Fibroblast of upper back skin (primary cell): ENCODE measurements at regions not wholly inside any gene's neighbourhood (a gene's known extent, or its start where the extent isn't known, plus 50 kb on each side); places are given as distances from the start of the nearest gene placed in this dataset.
A peak's percentile ranks its signal among the peaks of the same experiment; 100 is the strongest.

Source experiments
- DNase-seq: peaks from one replicate; pipeline ENCODE4 v3.0.0-alpha.2; 2013

DNA sequence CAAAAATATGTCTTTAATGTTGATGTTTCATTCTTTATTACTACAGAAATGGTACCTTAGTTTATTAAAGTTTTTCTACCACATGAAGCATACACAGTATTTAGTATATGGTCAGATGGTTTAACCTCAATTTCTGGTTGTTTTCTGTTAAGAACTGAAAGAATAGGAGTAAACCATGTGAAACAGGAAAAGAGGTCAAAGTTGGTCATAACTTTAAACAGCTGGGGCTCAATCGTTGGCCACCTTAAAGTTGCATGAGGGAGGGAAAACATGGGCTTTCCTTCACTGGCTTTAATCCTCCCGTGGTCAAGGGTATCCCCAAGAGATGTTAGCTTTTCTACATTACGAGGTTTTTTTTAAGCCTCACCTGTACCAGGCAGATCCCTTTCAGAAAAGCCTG, 483.3 kb upstream of the ADAMTS5 start:
- DNase-seq = no peak

DNA sequence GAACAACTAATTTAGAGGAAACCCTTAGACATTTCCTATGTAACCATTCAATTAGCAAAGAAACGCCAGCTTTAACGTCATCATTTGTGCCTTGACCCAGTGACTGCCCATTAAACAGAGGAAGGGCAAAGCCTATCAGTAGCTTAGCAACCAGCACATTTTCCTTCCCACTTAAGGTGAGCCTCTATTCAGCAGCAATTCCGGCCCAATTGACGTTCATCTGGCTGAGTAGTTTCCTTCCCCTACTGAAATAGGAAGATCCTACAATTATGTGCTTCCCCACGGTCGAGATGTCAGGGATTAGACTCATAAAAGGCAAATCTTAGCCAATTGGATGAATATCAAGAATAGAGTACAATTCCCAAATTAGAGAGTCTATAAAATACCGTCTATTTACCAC, 482.1 kb upstream of the ADAMTS5 start:
- no peak for DNase-seq

DNA sequence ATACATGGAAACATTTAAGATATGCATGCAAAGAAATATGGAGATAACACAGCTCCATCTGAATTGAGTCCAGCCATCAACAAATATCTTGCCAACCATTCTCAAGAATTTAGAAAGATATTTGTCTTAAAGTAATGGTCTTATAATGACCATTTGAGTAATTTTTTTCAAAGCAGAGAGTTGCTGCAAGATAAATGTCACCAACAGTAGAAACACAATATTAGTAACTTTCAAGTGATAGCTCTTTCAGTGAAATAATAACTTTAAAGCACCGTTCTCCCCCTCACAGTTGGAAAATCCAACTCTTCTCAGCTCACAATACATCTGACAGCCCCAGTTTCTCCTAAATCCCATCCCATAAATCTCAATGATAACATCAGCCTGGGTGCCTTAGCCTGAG, 481.0 kb upstream of the ADAMTS5 start:
- no peak for DNase-seq

DNA sequence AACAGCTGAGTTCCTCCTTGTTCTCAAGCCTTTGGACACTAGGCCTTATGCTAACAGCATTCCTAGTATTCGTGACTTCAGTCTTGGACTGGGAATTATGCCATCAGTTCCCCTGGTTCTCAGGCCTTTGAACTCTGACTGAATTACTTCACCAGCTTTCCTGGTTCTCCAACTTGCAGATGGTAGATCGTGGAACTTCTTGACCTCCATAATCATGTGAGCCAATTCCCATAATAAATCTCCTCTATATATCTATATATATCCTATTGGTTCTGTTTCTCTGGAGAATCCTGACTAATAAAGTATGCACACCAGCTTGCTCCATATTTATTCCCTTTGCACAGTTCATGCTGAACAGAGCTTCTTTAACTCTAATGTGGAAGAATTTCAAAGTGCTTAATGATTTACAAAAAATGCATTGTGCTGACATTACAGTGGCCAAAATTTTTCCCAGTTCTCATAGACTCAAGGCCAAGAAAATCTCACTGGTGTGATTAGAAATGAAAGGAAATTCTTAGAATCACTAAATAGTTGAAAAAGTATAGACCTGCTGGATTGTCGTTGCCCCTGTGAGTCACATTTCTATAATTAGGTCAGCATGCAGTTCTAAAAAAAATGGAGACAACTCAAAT, 462.9 kb upstream of the ADAMTS5 start:
- peak; percentile 81 for DNase-seq

DNA sequence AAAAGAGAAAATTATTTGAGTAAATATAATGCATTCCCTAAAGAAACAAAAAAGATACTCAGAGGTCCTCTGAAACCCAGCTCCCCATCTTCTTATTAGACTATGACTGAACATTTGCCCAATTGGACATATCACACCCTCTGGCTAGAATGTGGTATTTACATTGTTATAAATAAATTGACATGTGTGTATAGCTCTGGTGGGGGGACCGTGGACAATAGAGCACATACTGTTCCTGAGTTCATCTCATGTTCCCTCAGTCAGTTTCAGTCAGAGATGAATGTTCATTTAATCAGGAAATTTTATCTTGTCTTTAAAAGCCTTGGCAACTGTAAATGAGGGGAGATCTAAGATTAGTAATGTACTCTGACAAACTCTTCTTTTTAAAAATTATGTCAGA, 459.3 kb upstream of the ADAMTS5 start:
- DNase-seq = no peak

DNA sequence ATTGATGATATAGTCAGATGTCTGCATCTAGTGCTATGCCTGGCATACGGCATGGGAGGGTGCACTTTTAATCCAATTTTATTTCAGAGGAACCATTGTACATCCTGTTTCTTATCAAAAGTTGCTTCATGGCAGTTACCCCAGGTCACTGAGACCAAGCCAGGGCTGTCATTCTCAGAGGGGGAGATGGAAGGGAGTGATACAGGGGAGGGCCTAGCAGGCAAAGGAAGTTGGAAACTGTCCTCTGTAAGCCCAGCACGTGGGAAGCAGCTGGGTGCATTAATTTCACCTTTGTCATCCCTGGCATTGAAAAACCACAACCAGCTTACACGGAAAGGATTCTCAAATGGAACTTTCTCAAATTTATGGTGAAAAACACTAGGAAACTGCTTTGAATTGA, 458.7 kb upstream of the ADAMTS5 start:
- peak; percentile 70 for DNase-seq

DNA sequence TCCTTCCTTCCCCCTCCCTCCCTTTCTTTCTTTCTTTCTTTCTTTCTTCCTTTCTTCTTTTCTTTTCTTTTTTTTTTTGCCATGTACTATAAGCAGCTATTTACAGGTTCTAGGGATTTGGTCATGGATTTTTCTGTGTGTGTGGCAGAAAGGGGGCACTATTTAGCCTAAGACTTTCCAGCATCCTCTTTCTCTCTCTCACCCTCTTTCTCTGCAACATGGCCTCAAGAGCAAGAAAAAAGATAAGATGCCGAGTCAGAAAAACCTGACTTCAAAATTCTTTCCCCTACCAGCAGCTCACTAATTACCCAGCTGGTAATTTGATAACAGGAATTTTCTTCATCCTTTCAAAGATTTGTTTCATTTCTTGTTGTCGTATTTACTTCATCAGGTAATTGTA, 458.3 kb upstream of the ADAMTS5 start:
- DNase-seq = no peak

DNA sequence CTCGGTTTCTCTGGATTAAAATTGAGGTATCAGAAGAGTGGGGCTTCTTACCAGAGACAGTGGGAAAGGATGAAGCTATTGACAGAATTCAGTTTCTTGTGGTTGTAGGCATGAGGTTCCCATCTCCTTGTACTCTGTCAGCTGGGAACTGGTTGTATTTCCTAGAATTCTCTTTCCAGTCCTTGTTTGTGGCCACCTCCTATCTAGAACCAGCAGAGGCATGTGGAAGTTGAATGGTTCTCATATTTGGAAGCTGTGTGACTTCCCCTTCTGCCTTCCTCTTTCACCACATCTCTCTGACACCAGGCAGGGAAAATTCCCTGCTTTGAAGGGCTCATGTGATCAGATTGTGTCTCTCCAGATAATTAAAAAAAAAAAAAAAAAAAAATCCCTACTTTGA, 457.7 kb upstream of the ADAMTS5 start:
- DNase-seq = no peak

DNA sequence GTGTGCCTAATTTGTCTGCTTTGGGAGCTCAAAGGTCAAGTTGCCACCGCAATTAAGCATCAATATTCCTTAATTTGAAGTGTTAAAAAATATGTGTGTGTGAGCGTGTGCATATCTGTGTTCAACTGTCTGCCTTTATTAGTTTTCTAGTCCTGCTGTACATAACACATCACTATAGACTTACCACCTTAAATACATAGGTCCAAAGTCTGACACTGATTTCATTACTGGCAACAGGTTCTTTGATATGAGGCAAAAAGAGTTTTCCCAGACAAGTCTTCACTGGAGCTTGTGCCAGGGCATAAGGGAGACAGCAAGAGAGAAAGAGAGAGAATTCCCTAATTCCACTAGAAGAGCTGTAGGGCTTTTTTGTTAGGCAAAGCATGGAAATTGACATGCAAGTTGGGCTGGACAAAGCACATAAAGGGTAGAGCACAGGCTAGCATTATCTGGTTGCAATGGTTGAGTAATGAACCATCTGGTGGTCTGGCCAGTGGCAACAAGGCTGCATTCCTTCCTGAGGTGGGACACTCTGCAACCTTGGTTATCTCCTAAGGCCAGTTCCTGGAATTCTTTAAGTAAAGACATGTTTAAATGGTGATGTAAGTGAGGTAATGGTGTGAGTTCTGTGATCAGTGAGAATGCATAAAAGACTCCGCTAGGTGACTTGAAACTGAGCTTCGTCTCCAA, 457.2 kb upstream of the ADAMTS5 start:
- DNase-seq = peak; percentile 72

DNA sequence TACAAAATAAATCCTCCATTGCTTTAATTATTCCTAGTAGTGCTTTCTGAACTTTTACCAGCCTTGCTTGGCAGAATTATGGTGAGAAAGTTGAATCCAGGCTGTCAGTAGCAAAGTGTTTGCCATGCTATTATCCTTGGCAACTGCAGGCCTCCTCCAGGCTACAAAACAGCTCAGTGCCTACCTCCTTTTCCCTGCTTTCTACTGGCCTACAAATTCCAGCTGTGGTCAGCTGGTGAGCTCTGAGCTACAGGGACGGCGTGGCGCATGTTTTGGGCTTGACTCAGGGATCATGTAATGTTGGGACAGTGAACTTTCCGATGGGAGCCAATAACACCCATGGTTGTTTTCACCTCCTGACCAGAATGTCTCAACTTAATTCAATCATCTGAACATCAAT, 456.1 kb upstream of the ADAMTS5 start:
- DNase-seq = peak; percentile 79

DNA sequence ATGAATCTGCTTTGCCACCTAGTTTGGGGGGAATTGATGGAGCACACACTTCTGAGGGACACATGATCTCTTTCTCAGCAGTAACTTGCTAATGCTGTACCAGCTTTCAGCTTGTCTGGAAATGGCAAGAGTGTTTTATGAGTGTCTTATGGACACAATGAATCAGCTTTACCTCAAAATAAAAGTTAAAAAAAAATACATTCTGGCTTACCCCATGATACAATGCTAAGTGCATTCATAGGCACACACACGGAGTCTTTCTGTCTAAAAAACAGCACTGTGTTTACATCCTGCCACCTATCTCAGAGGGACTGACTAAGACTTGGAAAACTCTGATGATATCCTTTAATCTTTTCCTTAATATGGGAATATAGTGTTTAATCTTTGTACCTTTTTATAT, 455.5 kb upstream of the ADAMTS5 start:
- peak; percentile 19 for DNase-seq

DNA sequence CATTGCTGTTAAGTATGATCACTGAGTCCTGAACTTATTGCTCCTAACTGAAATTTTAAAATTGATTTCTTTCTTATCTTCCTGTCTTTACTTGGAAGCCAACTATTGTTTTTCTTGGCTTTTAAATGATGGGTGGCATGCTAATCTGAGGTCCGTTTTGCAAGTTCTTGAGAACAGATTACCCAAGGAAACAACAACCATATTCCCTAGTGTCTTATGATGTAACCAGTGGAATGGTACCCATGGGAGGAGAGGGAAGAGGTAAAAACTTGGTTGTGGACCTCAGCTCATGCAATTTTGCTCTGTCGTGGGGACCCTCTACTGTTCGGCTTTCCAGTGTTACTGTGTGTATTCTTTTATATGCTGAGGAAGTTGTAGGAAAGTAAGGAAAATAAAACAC, 454.8 kb upstream of the ADAMTS5 start:
- DNase-seq = peak; percentile 23

DNA sequence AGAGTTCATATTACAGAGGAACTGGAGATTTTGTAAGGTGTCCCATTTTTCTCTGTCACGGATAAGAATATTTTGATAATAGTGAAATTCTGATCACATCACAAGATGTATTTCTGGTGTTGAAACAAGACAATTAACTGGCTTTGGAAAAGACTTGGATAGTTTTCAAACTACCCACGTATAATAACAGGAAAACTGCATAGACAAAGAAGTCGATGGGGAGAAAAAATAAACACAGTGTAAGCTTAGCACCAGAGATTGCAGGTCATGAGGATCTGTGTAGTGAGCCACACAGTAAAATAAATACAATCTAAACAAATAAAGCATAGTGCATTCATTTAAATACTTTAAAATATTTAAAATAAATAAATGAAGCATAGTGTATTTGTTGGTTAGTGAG, 452.3 kb upstream of the ADAMTS5 start:
- no peak for DNase-seq

DNA sequence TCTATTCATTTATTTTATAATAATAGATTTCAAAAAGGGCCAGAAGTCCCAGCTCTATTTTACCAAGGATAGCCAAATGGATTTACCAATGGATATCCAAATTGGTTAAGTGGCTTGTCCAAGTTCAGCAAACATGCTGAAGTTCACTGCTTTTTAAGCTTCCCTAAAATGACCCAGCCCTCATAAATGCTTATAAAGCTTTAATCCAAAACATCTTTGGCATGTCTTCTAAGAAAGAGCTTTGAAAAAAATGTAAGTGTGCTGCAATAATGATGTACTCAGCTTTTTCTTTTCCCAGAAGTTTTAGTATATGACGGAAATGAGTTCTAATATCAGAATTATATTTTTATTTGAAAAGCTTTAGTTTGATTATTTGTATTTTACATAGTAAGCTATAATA, 451.5 kb upstream of the ADAMTS5 start:
- no peak for DNase-seq

DNA sequence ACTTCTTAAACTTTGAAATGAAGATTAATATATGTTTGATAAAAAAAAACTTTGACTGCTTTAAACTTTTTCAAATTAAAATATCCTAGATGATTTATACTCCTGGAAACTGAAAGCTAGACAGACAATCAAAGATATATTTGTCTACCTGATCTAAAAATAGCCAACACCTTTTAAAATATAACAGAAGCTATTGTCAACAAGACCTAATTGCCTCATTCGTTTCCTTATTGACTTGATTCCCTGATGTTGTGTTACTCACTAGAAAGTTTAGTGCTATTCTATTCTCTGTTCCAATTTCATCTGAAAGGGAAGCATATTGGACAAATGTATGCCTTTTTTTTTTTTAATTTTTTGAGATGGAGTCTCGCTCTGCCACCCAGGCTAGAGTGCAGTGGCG, 445.6 kb upstream of the ADAMTS5 start:
- no peak for DNase-seq

DNA sequence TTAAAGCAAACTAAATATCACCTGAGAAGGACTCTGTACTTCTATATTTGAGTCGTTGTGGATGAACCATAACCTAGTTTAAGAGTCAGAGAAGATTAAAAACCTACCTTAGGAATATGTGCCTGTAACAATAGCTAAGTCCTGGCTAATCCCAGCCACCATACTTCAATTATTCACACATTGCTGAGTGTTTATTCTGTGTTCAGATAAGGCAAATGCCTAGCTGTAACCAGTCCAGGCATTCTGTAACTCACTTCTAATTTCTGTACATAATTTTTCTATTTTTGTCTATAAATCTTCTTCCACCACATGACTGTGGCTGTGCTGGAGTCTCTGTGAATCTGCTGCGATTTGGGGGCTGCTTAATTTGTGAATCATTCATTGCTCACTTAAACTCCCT, 441.9 kb upstream of the ADAMTS5 start:
- DNase-seq = no peak

DNA sequence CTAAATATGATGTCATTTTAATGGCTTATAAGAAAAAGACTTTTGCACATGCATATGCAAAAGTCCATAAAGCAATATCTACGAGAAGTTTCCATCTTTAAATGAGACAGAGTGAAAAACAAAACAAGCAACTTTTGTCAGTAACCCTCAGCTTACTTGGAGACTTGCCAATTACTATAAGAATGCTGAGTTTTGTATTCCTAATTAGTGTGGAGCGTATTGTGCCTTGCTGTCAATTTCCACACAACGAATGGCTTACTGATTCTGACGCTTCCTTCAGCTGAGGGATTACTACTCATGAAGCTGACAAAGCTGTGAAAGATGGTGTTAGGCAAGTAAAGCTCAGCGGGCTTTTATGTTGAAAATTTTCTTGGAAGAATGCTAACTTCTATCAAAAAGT, 440.4 kb upstream of the ADAMTS5 start:
- DNase-seq = no peak

DNA sequence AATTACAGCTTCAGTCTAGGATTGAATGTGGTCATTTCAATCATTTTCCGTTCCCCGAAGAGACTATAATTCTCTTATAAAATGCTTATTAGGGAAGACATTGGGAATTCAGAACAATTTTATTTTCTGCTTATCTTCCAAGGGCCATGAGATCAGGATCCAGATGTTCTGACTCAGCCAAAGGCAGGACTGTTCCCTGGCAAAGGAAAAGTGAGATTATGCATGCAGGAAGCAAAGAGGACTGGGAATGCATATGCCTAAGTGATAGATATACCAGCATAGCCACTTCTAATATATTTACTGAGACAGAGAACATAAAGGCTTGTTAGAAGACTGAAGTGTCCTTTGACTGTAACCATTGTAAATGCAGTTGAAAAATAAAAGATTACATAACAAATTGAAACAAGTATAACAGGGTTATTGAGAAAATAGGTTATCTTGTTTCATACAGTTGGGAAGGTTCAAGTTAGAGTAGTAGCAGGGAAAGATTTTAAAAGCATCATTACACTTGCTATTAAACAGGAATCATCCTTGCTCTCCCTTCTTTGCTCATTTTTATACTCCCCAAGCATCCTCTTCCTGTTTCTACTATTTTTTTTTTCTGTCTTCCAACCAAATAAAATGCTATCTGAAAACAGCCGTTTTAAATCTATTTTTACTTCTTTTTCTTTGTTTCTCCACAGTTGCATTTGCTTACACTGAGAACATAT, 439.6 kb upstream of the ADAMTS5 start:
- DNase-seq = peak; percentile 59

DNA sequence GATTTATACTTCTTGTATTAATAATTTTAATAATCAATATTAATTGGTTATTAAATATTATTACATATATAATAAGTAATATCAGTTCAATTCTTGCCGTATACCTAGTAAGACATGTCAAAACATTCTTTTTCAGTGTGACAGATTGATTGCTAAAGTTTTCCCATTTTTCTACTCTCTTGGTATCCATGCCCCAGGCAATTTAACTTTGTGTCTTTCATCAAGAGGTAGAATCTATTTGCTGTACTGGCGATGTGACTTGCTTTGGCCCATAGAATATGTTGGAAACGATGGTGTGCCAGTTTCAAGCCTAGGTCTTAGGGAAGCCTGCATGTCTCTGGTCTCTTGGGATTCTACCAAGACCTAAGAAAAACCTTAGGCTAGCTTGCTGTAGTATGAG, 436.1 kb upstream of the ADAMTS5 start:
- DNase-seq = no peak

DNA sequence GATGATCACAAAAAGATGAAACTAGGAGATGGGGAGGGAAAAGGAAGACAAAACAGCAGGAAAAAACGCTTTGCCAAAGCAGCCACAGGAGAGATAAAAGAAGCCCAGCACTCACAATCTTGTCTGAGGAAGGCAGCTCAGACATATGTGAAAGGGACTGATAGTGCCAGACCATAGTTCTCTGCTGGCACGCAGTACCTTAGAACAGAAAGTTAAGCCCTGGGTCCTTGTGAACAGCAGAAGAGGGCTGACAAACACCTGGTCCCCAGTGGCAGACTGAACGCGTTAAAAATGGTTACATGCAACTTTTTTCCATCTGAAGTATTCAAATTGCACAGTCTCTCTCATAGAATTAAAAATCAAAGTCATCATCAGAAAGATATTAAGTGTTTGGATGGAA, 433.2 kb upstream of the ADAMTS5 start:
- DNase-seq = no peak

DNA sequence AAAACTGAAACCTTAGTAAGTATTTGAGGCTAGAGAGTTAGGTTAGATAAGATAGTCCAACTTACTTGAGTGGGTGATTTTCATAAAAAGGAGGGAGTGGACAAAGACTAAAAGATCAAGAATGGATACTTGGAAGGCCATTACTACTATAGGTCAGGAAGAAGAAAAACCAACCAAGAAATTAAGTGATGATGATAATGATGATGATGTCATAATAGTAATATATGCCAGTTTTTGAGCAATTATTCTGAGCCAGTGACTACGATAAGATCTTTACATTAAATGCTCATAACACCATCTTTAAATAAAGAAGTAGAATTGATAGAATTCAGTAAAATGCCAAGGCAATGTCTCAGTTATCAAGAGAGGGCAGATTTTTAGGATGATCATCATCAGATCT, 430.7 kb upstream of the ADAMTS5 start:
- no peak for DNase-seq

DNA sequence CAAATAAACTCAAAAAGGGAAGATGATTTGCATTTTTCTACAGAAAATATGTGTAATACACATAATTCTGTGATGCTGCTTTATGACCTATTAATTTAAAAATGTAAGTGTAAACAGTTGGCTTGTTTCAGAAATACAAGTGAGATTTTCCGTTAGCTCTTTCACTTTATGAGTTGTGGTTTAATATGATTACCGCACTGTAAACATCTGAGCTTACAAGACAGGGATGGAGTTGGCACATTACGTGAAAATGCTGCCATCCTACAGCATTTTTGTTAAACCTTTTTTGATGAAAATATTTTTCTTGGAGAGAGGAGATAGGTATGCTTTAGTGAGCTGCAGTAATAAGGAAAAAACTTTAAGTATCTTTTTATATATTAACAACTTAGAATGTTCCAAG, 426.8 kb upstream of the ADAMTS5 start:
- DNase-seq = no peak

DNA sequence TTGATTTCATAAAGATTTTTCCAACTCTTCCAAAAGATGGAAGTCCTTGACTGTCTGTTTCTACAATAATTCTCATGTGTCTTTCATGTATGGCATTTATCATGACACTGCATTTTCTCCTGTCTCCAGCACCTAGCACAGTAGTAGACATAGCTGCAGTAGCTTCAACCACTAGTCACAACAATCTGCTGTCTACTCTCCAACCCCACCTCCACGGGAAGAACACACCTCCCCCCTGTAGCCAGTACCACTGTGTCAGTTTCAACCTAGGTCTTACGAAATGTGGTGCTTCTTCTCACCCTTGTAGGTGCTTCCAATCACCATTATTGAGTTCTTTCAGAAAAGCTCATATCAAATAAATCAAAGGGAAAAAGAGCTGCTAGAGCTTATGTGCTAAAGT, 425.1 kb upstream of the ADAMTS5 start:
- no peak for DNase-seq

DNA sequence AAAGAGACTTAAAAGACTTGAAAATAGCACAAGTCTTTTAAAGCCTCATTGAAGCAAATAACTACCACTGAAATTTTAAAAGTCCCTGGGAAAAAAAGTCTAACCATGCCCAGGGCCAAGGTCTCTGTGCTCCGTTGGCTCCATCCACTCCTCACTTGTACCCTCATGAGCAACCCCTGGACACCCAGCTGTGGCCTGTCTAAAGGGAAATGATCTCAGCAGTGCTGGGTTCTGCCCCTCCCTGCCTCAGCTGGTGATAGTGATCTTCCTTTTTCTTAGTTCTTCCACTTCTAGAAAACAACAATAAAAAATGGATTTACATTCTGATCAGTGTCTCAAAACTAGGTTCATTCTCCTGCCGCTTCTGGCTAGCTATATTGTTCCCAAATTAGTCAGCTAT, 423.5 kb upstream of the ADAMTS5 start:
- DNase-seq = no peak

DNA sequence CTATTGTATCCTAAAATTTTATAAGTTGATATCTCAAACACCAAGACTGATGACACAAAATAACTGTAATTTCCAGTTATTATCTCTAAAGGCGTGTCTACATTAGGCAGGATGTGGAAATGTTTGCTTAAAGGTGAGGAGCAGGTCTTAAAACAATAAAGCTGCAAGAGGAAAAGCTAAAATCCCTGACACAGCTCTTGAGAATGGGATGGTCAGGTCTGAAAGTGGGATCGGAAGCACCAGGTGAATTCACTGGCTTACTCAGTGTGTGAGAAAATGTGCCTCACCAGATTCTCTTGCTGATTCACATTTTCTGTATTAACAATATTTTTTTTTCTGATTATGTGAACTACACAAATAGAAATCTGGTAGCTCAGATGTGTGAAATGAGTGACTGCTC, 421.9 kb upstream of the ADAMTS5 start:
- no peak for DNase-seq
